Right hindlimb (tissue), 1 donor: ENCODE measurements at regions not wholly inside any gene's neighbourhood (a gene's known extent, or its start where the extent isn't known, plus 50 kb on each side); places are given as distances from the start of the nearest gene placed in this dataset.

Experiments used
- DNase-seq: peaks from one replicate; pipeline ENCODE4 v3.0.0-alpha.2; 2018

DNA sequence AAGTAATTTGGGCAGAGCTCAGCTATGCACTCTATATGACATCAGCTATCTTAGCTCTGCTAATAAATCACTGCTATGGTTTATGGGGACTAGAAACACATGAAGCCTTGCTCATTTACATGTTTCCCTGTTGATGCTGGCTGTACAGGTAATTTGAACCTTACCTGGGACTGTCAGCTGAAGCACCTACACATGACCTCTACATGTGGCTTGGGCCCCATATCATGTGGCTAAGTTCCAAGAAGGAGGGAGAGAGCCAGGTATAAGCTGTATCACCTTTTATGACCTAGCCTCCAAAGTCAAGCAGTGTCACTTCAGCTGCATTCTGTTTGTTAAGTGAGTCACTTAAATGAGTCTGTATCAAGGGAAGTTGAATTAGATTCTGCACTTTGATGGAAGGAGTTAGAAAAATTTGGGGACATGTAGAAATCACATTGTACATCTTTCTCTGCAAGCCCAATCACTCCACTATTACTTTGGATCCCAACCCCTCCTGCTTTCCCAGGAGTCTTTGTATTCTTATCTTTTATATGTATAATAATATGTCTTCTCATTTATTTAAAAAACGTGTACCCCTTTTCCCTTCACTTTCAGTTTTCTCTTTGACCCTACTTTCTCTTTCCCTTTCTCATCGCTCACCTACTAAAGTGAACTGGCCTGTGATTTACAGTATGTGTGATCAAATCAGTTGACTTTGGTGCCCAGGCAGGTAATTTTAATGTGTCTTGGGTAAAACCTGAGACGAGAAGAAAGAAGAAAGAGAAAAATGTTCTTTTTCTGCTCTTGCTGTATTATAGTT lies 53.4 kb upstream of the PRKACB start:
- DNase-seq = no peak

DNA sequence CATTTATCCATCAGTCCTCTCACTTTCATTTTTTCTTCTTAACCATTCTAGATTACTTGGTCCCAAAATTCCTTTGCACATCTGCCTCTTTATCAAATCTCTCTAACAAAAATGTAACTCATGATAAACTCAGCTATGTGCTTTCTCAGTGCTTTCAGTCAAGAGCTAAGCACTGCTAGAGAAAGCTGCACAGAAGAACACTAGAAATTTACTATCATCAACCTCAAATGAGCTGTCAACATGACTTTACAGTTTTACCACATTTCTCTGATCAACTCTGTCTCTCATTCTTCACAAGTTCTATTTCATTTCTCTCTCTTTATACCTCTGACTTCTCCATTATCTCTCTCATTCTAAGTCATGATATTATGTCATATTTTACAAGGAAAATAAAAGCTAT lies 54.2 kb upstream of the PRKACB start:
- DNase-seq = no peak

DNA sequence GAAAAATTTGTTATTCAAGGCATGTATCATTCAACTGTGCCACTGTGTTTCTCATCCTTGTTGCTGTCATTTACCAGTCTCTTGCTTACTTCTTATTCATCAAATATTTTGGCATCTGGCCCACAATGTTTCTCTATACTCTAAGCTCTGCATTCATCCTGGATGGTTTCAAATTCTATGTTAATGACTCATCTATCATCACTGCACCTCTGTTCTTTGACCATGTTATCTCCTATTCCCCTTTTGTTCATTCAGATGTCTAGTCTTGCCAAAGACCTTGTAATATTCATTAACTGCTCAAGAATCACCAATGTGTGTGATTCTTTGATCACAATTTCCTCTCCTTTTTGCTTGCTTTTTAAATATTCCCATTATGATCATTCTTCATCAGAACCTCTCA lies 54.6 kb upstream of the PRKACB start:
- DNase-seq = no peak

- no peak for DNase-seq
Measured at GRCh38 chr1:84086616-84087015, 57.5 kb upstream of the PRKACB start.

DNA sequence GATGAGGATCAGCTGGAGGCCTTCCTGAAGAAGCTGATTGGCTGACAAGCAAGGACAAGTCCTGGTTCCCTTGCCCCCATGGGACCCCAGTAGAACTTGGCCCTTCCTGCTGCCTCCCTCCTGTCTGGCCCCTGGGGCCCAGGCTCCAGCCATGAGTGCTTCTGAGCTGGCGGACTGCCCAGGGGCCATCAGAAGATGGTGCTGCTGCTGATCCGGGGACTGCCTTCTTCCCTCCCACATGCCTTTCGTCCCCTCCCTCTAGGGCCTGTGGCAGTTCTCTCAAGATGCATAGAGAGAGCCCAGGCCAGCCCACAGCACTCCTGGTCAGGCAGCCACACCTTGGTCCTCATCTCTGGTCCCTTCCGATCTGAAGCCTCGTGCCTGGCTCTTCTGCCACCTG lies 57.9 kb upstream of the PRKACB start:
- DNase-seq = no peak

GRCh38 chr1:84083307-84083706 lies 60.8 kb upstream of the PRKACB start:
- DNase-seq = no peak

- no peak for DNase-seq
Measured at GRCh38 chr1:84078842-84079202, 65.2 kb upstream of the PRKACB start.

- no peak for DNase-seq
Measured at GRCh38 chr1:84078108-84078841, 65.8 kb upstream of the PRKACB start.

GRCh38 chr1:84077476-84078107 lies 66.5 kb upstream of the PRKACB start:
- peak; percentile 92 for DNase-seq

DNA sequence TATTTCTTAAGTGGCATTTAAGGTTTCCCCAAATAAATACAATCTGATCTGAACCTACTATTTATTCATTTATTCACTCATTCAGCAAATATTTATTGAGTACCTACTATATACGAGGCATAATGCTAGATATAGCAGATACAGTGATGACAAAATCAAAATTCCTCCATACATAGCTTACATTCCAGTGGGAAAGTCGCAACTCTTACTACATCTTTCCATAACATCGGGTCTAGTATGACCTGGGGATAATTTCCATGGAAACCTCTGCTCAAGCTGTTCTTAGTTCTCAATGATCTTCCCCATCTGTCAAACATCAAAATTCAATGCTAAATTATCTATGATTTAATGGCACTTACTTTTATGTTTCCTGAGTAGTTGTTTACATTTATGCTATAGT lies 70.8 kb upstream of the PRKACB start:
- DNase-seq = no peak

DNA sequence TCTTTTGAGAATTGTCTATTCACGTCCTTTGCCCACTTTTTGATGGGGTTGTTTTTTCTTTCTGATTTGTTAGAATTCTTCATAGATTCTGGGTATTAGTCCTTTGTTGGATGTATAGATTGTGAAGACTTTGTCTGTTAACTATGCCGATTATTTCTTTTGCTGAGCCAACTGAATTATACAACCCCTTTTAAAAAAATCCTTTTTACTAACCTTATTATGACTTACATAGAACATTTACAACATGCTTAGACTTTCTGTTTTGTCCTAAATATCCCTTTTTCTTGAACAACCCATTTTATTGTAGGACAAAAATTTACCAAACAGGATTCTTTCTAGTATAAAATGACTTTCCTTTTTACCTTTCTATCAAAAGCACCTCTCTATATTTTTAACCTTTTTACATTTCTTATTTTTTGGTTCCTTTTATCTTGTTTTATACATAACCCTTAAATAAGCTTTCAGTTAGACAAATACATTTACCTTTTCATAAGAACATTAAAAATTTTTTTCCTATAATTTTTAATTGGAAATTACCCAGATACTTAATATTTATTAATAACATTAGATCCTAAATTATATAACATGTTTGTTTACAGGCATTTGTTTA lies 70.4 kb upstream of the TTLL7 start:
- no peak for DNase-seq

DNA sequence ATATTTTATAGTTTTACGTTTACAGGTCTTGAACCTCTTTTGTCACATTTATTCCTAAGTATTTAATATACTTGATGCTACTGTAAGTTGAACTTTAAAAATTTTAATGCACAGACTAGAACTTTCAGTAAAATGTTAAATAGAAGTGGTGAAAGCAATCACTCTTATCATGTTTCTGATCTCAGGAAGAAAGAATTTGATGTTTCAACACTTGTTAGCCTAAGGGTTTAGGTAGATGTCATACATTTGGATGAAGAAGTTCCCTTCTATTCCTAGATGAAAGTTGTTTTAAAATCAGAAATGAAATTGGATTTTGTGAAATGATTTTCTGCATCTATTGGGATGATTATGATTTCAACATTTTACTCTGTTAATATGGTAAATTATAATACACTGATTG lies 63.6 kb upstream of the TTLL7 start:
- no peak for DNase-seq

- DNase-seq = no peak
Measured at GRCh38 chr1:84061336-84061735, 62.4 kb upstream of the TTLL7 start.

DNA sequence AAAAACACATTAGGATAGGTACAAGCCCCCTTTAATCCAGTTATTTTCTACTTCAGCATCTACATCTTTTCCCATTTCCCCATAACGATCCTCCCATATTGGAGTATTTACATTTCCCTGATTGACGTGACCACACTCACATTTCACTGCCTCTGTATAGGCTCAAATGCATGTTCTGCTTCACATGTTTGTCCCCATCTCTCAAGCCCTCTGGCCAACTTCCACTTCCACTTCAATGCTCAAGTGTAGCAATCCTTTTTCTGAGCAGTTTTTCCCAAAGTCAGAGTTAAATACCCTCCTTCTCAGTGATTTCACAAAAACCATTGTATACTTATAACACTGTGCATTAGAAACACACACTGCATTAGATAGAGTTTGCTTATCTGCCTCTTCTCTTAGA lies 61.8 kb upstream of the TTLL7 start:
- DNase-seq = no peak

- no peak for DNase-seq
Measured at GRCh38 chr1:84048820-84049219, 49.9 kb upstream of the TTLL7 start.
